Right atrium auricular region (tissue), 2 donors: ENCODE measurements at regions not wholly inside any gene's neighbourhood (a gene's known extent, or its start where the extent isn't known, plus 50 kb on each side); places are given as distances from the start of the nearest gene placed in this dataset.

Experiments used
- DNase-seq: peaks from one replicate; pipeline ENCODE4 v3.0.0-alpha.2; 2019; ENCODE audit warnings: low spot score
- H3K27ac ChIP-seq, 2 donors: fragments of 200-600 bp; sonication (generic); 1 replicate in 1 of 2; 2 replicates in 1 of 2; pipeline ENCODE4 v1.5.1; 2016 to 2019
- H3K27me3 ChIP-seq, 2 donors: fragments of 200-600 bp; sonication (generic); one replicate each; pipeline versions ENCODE4 v1.5.1 to v1.6.0; 2017 to 2019
- H3K36me3 ChIP-seq: fragments of 200-600 bp; sonication (generic); one replicate; pipeline ENCODE4 v1.5.1; 2016
- H3K4me1 ChIP-seq, 2 donors: fragments of 200-600 bp; sonication (generic); one replicate each; pipeline versions ENCODE4 v1.5.1 to v1.6.0; 2017 to 2019
- H3K4me3 ChIP-seq, 2 donors: fragments of 200-600 bp; sonication (generic); 1 replicate in 1 of 2; 2 replicates in 1 of 2; pipeline ENCODE4 v1.5.1; 2017 to 2019; ENCODE audit warnings: mild to moderate bottlenecking in 1 of 2, moderate library complexity in 1 of 2
- H3K9me3 ChIP-seq, 2 donors: fragments of 200-600 bp; sonication (generic); one replicate each; pipeline ENCODE4 v1.5.1; 2019
- TF ChIP-seq, protein P1 (sequence below), 2 donors: fragments of 200-600 bp; sonication (generic); IDR thresholded peaks; one replicate each; pipeline ENCODE4 v1.5.1; 2019; ENCODE audit warnings: antibody characterized with exemption in 2 of 2

DNA sequence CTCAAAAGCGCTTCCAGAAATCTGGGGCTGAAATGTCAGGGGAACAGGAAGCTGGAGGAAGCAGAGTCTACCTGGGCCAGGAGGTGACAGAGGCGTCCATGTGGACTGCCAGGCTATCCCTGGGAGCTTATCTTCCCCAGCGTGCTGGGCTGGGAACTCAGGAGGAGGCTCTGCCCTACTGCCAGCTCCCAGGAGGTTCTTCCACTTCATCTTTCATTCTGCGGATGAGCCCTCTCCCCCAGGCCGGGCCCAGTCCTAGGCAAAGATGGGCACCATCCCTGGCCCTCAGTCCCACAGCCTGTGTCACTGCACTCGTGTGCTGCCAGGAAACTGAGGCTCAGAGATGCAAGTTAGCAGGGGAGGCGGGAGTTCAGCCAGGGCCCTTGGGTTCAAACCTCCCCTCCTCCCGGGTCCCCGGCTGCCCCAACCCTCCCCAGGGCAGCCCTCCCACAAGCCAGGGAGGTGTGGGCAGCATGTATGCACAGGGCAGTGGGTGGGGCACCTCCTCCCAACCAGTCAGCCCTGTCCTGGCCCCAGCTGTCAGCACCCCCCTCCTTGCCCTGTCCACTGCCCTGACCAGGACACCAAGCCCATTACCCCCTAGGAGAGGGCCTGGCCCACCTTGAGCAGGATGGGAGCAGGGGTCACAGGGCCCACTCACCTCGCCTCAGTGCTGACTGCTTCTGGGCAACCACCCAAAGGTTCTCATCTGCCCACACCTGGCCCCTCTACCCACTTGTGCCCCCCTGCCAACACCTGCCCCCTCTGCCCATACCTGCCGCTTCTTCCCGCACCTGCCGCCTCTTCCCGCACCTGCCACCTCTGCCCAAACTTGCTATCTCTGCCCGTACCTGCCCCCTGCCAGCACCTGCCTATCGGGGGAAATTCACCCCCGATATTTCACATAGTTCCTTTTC is 226.0 kb downstream of the NPHP4 start:
- Histone ChIP-seq H3K27ac (no peak overlapping the region), H3K27me3 (no peaks in the 10 kb centered on the region), H3K9me3 (peaks cover 0 to 6% of the 10 kb centered on the region in 2 donors), H3K4me1 (no peaks in the 10 kb centered on the region), H3K4me3 (no peak overlapping the region), H3K36me3 (no peaks in the 10 kb centered on the region)
- no peak for DNase-seq
- TF ChIP-seq, protein P1, sequence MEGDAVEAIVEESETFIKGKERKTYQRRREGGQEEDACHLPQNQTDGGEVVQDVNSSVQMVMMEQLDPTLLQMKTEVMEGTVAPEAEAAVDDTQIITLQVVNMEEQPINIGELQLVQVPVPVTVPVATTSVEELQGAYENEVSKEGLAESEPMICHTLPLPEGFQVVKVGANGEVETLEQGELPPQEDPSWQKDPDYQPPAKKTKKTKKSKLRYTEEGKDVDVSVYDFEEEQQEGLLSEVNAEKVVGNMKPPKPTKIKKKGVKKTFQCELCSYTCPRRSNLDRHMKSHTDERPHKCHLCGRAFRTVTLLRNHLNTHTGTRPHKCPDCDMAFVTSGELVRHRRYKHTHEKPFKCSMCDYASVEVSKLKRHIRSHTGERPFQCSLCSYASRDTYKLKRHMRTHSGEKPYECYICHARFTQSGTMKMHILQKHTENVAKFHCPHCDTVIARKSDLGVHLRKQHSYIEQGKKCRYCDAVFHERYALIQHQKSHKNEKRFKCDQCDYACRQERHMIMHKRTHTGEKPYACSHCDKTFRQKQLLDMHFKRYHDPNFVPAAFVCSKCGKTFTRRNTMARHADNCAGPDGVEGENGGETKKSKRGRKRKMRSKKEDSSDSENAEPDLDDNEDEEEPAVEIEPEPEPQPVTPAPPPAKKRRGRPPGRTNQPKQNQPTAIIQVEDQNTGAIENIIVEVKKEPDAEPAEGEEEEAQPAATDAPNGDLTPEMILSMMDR (IDR thresholded peaks at IDR 0.05): no peak

DNA sequence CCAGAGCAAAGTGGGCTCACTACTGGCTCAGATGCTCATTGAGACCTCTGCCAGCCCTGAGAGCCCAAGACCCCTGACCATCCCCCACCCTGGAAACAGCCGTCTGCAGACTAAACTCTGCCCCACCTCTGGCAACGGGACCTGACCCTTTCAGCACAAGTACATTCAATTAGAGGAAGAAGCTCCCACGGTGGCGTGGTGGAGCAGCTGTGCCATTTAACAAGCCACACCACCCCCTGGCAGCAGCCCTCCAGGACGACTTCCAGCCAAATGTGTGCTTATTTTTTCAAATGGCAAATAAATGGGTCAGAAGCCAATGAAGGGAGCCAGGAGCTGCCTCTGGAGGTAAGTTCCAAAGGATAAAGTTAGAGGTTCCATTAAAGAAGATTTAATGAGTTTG is 226.7 kb downstream of the NPHP4 start:
- H3K36me3 ChIP-seq: no peaks in the 10 kb centered on the region
- no peak overlapping the region for H3K4me3 ChIP-seq
- H3K9me3 ChIP-seq: peaks cover 0 to 6% of the 10 kb centered on the region in 2 donors
- no peaks in the 10 kb centered on the region for H3K27me3 ChIP-seq
- no peak for DNase-seq
- no peak overlapping the region for H3K27ac ChIP-seq
- TF ChIP-seq, protein P1 (IDR thresholded peaks at IDR 0.05): no peak
- no peaks in the 10 kb centered on the region for H3K4me1 ChIP-seq

DNA sequence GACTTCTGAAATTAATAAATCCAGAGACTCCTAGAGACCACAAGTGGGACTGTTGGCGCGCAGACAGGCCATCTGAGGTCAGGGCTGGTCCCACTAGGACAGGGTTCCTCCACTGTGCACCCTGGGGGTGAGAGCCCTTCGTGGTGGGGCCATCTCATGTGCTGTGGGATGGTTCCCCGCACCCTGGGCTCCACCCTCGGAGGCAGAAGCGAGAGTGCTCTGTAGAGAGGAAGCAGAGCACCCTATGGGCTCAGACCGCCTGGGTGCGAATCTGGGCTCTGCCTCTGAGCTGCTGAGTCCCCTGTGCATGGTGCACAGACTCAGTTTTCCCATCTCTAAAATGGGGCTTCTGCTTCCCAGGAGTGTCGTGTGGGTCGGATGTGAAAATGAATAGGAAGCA is 227.3 kb downstream of the NPHP4 start:
- Histone ChIP-seq H3K27me3 (no peaks in the 10 kb centered on the region), H3K4me1 (no peaks in the 10 kb centered on the region), H3K9me3 (peaks cover 0 to 6% of the 10 kb centered on the region in 2 donors), H3K4me3 (no peak overlapping the region), H3K27ac (no peak overlapping the region), H3K36me3 (no peaks in the 10 kb centered on the region)
- TF ChIP-seq, protein P1 (IDR thresholded peaks at IDR 0.05): no peak
- DNase-seq: no peak

DNA sequence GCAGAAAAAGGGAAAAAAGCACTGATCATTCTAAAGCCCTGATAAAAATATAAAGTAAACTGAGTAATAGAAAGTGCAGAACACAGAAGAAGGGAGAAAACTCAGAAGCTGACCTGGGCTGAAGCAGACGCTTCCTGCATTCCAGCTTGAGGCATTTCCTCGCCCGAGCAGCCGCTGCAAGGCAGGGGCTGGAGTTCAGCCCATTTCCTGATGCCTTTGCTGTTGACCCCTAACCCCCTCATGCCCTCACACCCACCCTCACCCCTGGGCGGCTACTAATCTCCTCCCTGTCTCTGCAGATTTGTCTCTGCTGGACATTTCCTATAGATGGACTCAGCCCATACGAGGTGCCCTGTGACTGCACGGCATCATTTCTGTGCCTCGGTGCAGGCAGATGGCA is 227.8 kb downstream of the NPHP4 start:
- no peaks in the 10 kb centered on the region for H3K36me3 ChIP-seq
- peaks cover 0 to 6% of the 10 kb centered on the region in 2 donors for H3K9me3 ChIP-seq
- H3K27ac ChIP-seq: no peak overlapping the region
- no peaks in the 10 kb centered on the region for H3K4me1 ChIP-seq
- H3K27me3 ChIP-seq: no peaks in the 10 kb centered on the region
- no peak for DNase-seq
- no peak overlapping the region for H3K4me3 ChIP-seq
- TF ChIP-seq, protein P1 (IDR thresholded peaks at IDR 0.05): no peak

DNA sequence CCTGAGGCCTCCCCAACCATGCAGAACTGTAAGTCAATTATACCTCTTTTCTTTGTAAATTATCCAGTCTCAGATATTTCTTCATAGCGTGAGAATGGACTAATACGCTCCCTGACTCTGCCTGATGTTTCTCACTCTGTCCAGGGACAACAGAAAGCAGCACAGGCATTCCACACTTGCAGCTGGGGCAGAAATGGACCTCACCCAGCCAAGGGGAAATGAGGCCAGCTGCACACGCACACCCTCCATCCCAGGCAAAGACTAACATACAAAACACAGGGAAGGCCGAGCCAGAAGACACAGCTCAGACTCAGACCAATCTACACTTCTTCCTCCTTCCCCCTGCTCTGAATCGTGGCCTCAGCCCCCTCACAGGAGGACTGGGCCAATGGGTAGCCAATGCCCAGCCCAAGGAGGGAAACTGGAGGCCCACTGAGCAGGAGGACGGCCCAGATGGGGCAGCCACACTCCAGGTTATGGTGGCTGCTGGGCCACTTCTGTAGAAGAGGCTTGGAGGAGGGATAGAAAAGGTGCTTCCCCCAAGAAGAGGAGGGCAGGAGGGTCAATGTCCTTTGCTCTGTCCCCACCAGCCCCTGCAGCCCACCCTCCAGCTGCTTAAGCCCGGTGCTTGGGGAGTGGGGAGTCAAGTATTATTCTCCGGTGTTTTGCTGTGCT is 228.4 kb downstream of the NPHP4 start:
- Histone ChIP-seq H3K4me1 (no peaks in the 10 kb centered on the region), H3K27ac (no peak overlapping the region), H3K36me3 (no peaks in the 10 kb centered on the region), H3K9me3 (peaks cover 0 to 6% of the 10 kb centered on the region in 2 donors), H3K27me3 (no peaks in the 10 kb centered on the region), H3K4me3 (no peak overlapping the region)
- DNase-seq: no peak
- TF ChIP-seq, protein P1 (IDR thresholded peaks at IDR 0.05): no peak
